Activated T-cell treated with anti-CD3 and anti-CD28 coated beads for 4 hours (primary cell): ENCODE measurements at regions not wholly inside any gene's neighbourhood (a gene's known extent, or its start where the extent isn't known, plus 50 kb on each side); places are given as distances from the start of the nearest gene placed in this dataset.

Experiments used
- DNase-seq: peaks from one replicate; pipeline ENCODE4 v3.0.0-alpha.2; 2020

DNA sequence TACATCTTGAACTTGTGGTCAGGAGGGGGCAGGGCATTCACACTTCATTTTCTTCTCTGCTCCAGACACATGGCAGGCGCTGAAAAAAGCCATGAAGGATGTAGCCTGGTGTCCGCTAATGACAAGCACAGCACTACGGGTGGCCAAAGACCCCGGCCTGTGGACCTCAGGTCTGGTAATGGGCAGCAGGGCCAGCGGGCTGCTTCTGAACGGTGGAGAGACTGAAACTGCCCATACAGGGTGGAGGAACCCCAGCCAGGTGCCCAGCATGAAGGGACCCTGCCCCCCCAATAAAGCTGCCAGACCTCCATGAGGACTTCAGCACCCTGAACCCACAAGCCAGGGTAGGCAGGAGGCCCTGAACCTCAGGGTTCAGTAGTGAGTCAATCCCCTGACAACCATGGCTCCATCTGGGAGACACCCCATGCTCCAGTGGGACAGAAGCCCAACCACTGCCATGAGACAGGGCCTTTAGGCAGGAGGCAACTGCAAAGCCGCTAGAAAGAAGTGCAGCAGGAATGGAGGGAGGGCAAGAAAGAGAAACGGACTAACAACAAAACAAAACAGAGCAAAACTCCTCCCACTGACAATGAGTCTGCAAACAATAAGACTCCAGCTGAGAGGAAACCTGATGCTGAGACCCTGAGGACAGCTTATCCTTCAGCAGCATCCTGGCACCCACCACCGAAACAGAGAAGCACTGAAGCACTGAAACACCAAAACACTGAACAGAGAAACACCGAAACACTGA lies 140.2 kb upstream of the PPP2R2D start:
- no peak for DNase-seq

DNA sequence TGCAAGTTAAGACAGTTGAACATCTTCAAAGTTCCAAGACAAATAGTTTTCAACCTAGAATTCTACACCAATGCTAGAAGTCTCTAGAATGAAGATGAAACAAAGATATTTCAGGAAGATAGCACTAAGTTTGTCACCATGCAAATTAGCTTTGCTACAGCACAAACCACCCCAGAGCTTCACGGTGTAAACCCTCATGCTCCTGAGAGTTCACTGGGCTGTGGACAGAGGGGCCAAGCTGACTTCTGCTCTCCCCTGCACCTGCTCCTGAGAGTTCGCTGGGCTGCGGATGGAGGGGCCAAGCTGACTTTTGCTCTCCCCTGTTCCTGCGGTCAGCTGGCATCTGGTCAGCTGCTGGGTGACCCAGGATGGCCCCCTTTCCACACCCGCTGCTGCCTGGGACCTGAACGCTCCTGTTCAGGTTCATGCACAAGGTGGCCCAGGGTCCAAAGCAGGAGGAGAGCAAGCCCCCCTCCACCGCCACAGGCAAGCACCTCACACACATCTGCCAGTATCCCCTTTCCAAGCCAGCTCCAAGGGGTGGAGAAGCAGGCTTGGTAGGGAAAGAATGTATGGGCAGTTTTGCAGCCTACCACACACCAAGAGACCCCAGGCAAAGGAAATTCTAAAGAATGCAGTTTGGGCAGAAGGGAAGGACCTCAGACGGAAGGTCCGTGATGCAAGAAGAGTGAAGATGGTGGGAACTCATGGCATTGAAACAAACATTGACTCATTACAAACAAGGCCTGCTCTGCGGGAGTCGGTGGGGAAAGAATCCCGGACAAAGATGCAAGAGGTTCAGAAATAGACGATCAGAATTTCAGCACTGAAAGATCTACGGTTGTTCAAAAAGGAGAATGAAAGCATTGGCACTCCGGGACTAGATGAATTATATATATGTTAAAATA lies 137.8 kb upstream of the PPP2R2D start:
- no peak for DNase-seq

DNA sequence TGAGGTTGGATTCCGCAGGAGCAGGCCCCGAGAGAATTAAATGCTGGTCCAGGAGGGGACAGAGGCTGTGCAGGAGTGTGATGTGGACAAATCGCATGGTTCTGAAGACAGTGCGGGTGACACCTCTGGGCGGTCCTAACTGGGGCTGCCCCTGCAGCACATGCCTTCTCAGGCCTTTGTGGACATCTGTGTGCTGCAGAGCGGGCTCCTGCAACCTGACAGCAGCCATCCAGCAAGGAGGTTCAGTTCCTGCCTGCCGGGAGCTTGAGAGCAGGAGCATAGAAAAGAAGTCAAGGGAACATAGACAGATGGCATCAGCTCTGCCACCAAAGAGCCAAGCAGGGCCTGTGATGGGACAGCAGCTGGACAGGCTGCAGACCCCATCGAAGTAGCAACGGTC lies 135.9 kb upstream of the PPP2R2D start:
- DNase-seq, result no peak

DNA sequence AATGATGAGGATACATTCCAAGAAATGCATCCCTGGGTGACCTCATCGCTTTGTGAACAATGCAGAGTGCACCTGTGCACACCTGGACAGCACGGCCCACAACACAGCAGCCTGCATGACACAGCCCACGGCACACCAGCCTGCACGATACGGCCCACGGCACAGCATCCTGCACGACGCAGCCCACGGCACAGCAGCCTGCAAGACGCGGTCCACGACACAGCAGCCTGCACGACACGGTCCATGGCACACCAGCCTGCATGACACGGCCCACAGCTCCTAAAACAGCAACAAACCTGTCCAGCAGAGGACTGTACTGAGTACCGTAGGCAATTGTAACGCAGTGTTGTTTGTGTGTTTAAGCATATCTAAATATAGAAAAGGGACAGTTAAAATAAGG lies 134.7 kb upstream of the PPP2R2D start:
- no peak for DNase-seq

DNA sequence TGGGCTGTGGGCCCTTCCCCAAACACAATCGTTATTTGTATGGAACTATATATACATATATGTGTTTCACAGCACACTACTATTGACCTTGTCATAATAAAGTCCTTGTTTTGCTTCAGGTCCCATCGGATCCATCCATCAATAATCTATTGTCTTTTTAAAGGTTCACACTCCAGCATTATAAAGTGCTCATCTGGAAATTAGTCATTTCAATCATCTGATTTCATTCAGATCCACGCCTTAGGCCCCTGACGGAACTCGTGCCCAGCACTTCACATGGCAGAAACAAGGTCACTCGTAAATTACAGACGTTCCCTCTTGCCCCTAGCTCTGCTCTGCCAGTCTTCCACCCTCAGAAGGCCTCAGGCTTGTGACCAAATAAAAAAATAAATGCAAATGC lies 133.1 kb upstream of the PPP2R2D start:
- no peak for DNase-seq

DNA sequence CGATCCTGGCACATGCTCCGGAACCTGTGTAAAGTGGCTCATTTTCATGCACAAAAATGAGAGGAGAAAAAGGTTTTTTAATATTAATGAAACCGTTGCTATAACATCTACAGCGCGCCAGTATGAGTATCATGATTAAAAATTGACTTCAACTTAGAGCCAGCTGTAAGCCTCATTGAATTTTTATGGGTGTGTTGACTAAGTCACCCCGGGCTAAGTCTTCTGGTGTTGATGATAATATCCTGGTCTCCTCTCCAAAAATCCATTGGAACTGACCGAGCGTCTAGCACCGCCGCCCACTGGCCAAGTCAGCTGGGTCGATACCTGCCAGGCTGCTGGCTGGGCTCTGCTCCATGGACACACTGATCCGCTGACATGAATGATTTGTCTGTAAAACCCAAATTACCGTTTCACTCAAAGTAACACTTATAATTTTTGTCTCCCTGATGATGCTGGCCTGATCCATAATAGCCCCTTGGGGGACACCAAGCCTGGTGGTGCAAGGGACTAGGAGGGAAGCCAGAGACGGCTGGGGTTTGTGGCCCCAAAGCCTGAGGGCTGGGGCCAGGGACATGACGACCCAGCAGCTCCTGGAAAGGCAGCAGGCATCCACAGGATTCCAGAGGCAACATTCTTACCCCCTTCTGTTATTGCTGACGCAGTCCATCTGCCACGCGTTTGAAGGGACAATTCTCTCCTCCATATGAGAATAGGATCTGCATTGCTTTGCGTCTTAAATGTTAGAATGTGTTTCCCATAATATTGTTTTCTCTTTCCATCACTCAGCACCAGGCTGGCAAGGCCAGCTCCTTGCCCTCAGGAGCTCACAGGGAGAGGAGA lies 131.0 kb upstream of the PPP2R2D start:
- no peak for DNase-seq

DNA sequence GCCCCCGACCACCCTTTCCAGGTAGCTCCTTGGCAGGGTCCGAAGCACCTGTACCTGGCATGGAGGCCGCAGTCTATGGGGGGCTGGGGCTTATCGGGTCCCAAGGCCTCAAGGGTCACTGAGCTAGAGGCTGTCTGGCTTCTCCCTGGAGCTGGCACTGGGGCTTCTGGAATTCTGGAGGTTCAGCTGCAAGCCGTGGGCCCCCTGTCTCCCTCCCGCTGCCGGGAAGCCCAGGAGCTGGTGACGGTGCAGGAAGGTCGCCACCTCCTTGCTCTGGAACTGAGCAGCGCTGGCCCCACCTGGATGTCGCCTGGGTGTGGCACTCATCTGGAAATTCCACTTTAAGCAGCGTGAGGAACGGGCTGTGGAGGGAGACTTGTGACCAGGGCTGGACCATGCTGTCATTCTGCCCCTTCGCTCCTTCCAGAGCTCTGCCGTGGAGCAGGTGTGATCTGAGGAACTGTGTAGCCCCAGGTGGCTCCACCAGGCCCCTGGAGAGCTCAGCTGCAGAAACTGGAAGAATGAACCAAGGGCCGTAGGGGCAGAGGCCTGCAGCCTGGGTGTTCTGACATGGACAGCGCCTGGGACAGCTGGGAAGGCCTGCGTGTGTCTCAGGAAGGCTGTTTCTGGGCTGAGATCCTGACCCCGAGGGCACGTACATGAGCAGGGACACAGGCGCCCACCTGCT lies 129.7 kb upstream of the PPP2R2D start:
- no peak for DNase-seq

DNA sequence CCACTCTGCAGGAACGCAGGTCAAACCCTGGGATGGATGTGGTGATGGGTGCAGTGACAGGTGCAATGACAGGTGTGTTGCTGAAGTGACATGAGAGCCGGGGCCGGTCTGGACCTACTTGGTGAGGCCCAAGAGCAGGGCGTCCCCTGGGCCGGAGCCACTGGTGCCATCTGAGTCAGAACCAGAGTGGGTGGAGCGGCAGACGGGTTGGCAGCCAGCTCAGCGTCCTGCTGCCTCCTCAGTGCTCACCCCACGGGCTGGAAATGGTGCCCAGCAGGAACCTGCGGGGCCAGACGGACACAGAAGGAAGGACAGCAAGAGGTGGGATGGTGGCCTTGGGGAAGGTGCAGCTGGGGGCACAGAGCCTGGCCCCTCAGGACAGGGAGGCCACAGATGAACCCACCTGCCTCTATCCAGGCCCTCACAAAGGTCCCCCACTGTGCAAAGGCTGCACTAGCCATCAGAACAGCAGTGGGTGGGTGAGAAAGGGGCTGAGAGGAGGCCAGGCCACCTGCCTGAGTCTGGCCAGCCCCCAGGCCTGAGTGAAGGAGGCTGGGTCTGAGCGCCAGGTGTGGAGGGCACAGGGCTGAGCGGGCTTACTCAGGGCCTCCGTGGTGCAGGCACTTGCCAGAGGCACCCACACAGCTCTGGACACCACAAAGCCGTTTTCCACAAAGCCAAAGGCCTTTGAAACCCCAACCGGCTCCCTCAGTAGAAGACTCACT lies 129.0 kb upstream of the PPP2R2D start:
- no peak for DNase-seq

DNA sequence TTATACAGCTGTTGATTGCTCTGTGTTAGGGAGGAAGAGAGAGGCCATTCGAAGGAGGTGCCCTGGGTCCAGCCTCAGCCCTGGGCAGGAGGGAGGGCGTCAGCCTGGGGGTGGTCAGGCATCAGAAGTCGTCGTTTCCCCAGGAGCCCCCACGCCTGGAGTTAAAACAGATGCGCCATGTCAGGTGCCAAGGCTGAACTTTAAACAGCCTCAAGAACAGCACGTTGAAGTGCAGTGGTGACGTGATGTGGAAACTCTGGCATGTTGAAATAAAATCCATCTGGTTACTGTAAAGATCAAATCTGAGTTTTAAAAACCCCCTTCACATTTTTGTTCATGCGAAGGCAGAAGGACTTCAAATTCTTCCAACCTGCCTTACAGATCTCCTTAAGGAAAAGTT lies 128.4 kb upstream of the PPP2R2D start:
- DNase-seq, result no peak

DNA sequence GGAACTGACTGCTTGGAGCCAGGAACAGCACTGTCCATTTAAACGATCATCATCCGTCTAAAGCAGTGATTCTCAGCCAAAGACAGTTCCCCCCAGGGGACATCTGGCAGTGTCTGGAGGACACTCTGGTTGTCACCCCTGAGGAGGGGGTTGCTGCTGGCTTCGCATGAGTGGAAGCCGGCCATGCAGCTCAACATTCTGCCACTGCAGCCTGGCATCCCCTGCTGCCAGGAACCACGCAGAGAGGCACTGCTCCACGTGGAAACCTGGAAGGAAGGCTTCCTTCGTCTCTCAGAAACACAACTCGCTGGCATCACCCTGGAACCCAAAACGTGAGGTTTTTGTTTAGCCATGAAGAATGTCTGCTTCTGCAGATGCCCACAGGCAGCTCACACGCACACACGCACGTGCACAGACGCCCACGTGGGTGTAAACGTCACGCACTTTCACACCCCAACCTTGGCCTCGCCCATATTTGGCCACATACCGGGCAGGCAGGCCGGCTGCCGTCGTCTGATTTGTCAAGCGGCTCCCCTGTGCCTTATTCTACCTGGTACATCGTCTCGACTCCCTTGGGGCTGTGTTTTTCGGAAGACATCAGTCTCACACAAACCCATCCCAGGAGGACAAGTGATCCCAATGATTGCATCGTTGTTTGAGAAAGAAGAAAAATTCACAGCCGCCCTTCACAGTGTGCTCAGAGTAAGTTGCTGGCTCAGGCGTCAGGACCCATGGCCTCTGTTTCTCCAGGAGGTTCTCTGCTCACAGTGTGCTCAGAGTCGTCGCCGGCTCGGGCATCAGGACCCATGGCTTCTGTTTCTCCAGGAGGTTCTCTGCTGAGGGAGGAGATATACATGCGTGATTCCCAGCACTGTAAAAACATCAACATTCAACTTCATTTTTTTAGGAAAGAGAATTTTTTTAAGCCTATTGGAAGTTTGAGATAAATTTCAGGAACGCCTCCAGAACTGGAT lies 127.2 kb upstream of the PPP2R2D start:
- DNase-seq, result no peak

DNA sequence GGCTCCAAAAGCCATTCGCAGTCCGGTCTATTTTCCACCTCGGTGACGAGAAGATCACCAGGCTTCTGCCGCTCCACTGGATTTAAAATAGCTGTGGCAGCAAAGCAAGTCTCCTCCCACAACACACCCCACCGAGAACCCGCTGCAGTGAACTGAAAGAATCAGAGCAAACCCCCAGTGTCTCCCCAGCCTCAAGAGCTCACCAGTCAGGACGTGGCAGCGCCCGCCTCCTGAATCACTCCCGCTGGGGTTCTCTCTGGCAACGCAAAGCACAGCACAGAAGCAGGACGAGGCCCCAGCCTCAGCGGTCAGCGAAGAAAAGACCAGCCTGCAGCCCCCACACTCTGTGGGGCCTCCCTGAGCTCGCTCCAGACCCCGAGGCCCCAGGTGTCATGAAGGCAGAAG lies 126.1 kb upstream of the PPP2R2D start:
- no peak for DNase-seq

DNA sequence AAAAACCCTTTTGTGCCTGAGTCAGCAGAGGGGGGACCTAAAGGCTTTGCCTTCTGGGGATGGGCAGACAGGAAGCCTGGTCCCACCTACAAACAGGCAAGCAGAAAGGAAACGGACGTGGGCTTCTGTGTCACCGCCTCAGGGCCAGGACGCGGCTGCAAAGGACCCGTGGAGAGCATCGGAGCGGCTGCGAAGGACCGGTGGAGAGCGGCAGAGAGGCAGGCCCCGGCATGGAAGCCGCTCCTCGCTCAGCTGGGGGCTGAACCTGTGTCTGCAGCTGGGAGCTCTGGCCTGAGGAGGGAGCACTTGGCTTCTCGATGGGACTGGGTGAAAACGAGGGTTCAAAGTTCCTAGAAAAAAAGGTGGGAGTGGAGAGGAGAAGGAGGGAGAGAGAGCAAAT lies 125.4 kb upstream of the PPP2R2D start:
- DNase-seq, result no peak

DNA sequence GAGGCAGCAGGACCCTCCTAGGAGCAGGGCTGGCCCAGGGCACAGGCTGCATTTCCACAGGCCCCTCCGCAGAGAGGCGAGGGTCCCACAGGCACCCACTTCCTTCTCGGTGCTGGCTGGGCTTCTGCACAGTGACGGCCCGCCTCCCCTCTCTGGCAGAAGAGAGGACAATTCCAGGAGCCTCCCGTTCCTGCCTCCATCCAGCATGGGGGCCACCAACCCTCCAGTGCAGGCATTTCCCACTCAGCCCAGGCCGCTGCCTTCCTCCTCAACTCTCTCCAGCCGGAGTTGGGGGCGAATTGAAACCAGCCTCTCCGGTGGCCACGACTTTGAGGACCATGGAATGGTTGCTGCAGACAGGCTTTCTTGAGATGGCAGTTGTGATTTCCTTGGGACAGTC lies 125.0 kb upstream of the PPP2R2D start:
- no peak for DNase-seq

DNA sequence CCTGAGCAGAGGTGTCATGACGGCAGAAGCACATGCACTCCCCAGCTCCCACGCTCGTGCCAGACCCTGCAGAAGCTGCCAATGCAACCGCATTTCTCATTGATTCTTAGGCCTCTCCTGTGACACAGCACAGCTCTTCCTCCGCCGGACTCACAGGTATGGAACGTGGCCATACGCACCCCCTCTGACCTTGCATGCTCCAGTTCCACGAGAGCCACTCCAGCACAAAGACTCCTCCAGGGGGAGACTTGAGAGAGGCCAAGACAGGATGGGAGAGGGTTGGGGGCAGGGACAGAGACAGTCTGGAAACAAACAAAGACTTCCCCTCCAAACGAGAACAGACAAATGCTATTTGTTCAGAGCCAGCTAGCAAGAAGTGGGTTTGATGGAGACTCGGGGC lies 124.3 kb upstream of the PPP2R2D start:
- DNase-seq, result no peak

DNA sequence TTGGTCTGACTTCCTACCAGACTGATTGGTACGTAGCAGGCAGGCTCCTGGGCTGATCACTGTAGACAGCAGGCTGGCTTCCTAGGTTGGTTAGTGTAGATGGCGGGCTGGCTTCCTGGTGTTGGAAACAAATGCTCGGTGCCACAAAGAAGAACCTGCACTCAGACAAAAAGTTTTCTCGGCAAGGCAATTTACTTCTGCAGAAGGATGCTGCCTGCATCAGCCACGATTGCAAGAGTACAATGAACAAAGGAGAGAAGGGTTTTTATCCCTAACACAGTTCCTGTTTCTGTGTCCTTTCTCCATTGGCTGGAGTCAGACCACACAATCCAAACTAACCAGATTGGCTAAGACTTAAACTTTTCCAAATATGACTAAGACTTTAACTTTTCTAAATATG lies 123.6 kb upstream of the PPP2R2D start:
- DNase-seq, result no peak

DNA sequence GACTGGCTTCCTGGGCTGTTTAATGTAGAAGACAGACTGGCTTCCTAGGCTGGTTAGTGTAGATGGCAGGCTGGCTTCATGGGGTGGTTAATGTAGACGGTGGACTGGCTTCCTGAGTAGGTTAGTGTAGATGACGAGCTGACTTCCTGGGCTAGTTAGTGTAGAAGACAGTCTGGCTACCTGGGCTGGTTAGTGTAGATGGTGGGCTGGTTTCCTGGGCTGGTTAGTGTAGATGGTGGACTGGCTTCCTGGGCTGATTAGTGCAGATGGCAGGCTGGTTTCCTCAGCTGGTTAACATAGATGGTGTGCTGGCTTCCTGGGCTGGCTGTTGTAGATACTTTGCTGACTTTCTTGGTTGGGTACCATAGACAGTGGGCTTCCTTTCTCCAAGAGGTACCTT lies 122.9 kb upstream of the PPP2R2D start:
- no peak for DNase-seq

DNA sequence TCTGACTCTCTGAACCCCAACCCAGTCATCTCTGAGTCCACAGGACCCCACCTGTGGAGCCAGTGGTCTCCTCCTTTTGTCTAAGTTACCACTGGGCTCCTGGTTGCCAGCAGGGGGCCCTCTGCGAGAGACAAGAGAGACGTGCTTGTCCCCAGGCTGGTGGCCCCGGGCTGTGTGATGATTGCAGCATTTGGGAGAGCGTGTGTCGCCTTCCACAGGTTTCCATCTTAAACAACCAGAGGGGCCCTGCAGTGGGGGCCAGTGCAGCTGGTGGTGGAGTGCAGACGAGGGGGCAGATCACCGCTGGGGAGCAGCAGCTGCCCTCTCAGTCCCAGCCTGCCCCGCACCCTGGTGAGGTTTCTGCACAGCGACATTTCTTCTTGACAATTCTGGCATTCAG lies 122.4 kb upstream of the PPP2R2D start:
- DNase-seq, result no peak

DNA sequence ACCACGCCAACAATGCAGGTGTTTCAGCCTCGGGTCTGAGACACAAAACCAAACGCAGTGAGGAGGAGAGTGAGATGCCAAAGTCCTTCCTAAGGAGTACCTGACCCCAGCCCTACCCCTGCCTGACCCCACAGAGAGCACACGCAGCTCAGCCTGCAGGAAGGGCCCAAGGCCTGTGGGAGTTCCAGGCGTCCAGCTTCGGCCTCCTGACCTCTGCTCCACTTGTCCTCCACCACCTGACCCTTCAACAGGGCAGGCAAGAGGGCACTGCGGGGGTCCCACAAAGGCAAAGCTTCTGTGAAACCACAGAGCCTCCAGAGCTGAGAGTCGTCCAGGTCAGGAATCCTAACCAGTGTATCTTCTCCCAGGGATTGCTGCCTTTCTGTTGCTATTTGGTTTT lies 122.0 kb upstream of the PPP2R2D start:
- DNase-seq, result no peak

DNA sequence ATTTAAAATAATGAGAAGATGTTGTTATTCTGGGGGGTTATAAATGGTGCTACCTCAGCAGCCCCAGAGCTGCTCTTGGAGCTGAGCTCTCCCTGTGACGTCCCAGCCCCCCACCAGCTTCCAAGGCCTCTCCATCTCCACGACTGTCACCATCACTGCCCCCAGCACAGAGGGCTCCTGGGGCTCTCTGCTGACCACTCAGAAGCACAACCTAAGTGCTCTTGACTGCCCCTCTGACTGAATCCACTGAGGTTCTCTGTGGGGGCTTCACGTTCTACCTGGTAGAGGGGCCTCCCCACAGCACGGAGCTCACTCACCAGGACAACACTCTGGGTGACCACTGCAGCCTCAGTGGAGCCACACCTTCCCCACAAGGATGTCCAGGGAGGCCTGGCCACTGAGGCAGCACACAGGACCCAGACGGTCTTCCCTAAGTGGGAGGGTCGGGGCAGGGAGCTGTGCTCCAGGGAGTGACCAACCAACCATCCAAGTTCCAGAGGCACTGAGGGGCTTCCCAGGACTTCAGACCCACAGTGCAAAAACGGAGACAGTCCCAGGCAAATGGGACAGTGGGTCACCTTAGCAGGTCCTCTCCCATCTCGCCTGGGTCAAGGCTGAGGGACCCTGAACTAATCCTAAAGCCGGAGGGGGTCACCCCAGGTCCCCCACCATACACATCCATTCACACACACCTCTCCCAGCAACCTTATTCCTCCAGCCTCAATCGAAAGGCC lies 121.0 kb upstream of the PPP2R2D start:
- no peak for DNase-seq

DNA sequence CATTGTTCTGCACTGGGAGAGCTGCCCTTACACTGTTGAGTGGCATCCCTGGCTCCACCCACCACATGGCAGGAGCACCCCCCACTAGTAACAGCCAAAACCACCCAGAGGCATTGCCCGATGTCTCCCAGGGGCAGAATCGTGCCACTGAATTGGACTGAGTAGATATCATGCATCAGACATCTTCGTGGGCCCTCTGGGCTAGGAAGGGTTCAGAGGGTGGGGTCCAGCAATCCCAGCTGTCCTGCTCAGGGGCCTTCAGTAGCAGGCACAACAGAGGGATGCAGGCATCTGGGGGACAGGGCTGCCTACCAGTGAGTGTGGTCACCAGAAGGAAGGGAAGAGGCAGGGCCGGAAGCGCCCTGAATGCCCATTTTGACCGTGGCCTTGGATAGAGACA lies 119.7 kb upstream of the PPP2R2D start:
- DNase-seq, result no peak
